ENCODE measurements at regions not wholly inside any gene's neighbourhood (a gene's known extent, or its start where the extent isn't known, plus 50 kb on each side); places are given as distances from the start of the nearest gene placed in this dataset.
"Not testable (repeated sequence)": the region's sequence is repeated elsewhere in the genome, so short reads cannot be mapped to it uniquely, and the experiment has no call there.

GRCh38 chr15:93811305-93811704 is 420.1 kb upstream of the MCTP2 start:
- DNase-seq: no peak

- no peak for DNase-seq
Observed at GRCh38 chr15:93809516-93809915, 421.8 kb upstream of the MCTP2 start.

GRCh38 chr15:93803421-93804152 is 427.8 kb upstream of the MCTP2 start:
- DNase-seq: no peak

GRCh38 chr15:93801206-93801605 is 430.2 kb upstream of the MCTP2 start:
- no peak for DNase-seq

- DNase-seq: no peak
Observed at GRCh38 chr15:93800805-93801204, 430.6 kb upstream of the MCTP2 start.

- no peak for DNase-seq
Observed at GRCh38 chr15:93789441-93789840, 441.9 kb upstream of the MCTP2 start.

- no peak for DNase-seq
Observed at GRCh38 chr15:93780073-93780472, 451.3 kb upstream of the MCTP2 start.

GRCh38 chr15:93779341-93779740 is 452.0 kb upstream of the MCTP2 start:
- DNase-seq: no peak

- no peak for DNase-seq
Observed at GRCh38 chr15:93771196-93772030, 459.9 kb upstream of the MCTP2 start.

- DNase-seq: no peak
Observed at GRCh38 chr15:93770788-93771187, 460.6 kb upstream of the MCTP2 start.

- no peak for DNase-seq
Observed at GRCh38 chr15:93762036-93762435, 469.3 kb upstream of the MCTP2 start.

GRCh38 chr15:93759629-93760028 is 471.7 kb upstream of the MCTP2 start:
- no peak for DNase-seq

GRCh38 chr15:93758824-93759223 is 472.5 kb upstream of the MCTP2 start:
- no peak for DNase-seq

- DNase-seq: no peak
Observed at GRCh38 chr15:93748710-93749109, 482.7 kb upstream of the MCTP2 start.

- DNase-seq: not testable (repeated sequence)
Observed at GRCh38 chr15:93734976-93735375, 496.4 kb upstream of the MCTP2 start.

GRCh38 chr15:93730724-93731123 is 500.6 kb upstream of the MCTP2 start:
- no peak for DNase-seq

- DNase-seq: no peak
Observed at GRCh38 chr15:93722165-93722564, 509.2 kb upstream of the MCTP2 start.

GRCh38 chr15:93720607-93721006 is 510.8 kb upstream of the MCTP2 start:
- no peak for DNase-seq

- no peak for DNase-seq
Observed at GRCh38 chr15:93719921-93720351, 511.4 kb upstream of the MCTP2 start.

- no peak for DNase-seq
Observed at GRCh38 chr15:93716615-93717231, 514.6 kb upstream of the MCTP2 start.

- no peak for DNase-seq
Observed at GRCh38 chr15:93709708-93710107, 521.7 kb upstream of the MCTP2 start.

GRCh38 chr15:93708724-93709445 is 522.5 kb upstream of the MCTP2 start:
- no peak for DNase-seq

- DNase-seq: no peak
Observed at GRCh38 chr15:93707751-93708150, 523.6 kb upstream of the MCTP2 start.

All from CD4-positive, alpha-beta T cell treated with Interleukin-17A for 4 hours (primary cell).